HCT116 (cell line): ENCODE measurements at regions not wholly inside any gene's neighbourhood (a gene's known extent, or its start where the extent isn't known, plus 50 kb on each side); places are given as distances from the start of the nearest gene placed in this dataset.

Experiments
- EZH2phosphoT487 ChIP-seq: fragments of 200-600 bp; IDR thresholded peaks from 2 replicates; pipeline ENCODE4 v1.6.1; 2018; ENCODE audit warnings: antibody characterized with exemption, borderline replicate concordance
- POLR2A ChIP-seq: IDR thresholded peaks from 2 replicates; pipeline ENCODE4 v1.7.0; 2011; ENCODE audit warnings: borderline replicate concordance; ENCODE audit not compliant: insufficient read depth, insufficient read length; ENCODE audit errors: extremely low read depth
- POLR2AphosphoS5 ChIP-seq: IDR thresholded peaks from 2 replicates; pipeline ENCODE4 v1.6.1; 2011; ENCODE audit warnings: mild to moderate bottlenecking, low read depth, low read length, moderate library complexity
- SIN3A ChIP-seq: IDR thresholded peaks from 2 replicates; pipeline ENCODE4 v1.6.1; 2012; ENCODE audit warnings: low read depth
- ZNF274 ChIP-seq: fragments of 200-500 bp; sonication (Bioruptor generic); IDR thresholded peaks from 2 replicates; pipeline ENCODE4 v1.6.1; 2014; ENCODE audit warnings: mild to moderate bottlenecking, low read depth, low read length, inconsistent platforms

DNA sequence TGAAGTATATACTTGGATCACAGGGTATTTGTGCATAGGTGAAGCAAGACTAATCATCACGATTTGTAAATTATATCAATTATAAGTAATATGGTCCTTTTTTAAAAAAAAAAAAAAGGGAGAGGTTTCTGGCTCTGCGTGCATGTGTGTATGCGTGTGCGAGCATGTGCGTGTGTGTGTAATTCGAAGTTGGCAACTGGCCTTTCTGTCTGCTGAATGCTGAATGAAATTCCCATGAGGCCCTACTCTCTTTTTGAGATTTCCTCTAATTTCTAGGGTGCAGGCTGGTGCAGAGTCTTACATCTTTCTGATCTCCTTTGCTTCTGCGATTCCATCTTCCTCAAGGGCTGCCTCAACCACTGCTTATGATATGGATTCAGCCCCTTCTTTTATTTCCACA lies 212.2 kb downstream of the URB2 start:
- no peak for TF ChIP-seq POLR2A
- no peak for TF ChIP-seq ZNF274
- no peak for TF ChIP-seq SIN3A
- no peak for TF ChIP-seq POLR2AphosphoS5
- no peak for TF ChIP-seq EZH2phosphoT487
